NCI-H1092 treated with DMSO at 0.1 percent for 48 hours (cell line): ENCODE measurements at regions not wholly inside any gene's neighbourhood (a gene's known extent, or its start where the extent isn't known, plus 50 kb on each side); places are given as distances from the start of the nearest gene placed in this dataset.
"Not testable (repeated sequence)": the region's sequence is repeated elsewhere in the genome, so short reads cannot be mapped to it uniquely, and the experiment has no call there.

Experiments used
- DNase-seq: peaks from one replicate; lab custom pipeline; 2025; lab: John Stamatoyannopoulos, UW

DNA sequence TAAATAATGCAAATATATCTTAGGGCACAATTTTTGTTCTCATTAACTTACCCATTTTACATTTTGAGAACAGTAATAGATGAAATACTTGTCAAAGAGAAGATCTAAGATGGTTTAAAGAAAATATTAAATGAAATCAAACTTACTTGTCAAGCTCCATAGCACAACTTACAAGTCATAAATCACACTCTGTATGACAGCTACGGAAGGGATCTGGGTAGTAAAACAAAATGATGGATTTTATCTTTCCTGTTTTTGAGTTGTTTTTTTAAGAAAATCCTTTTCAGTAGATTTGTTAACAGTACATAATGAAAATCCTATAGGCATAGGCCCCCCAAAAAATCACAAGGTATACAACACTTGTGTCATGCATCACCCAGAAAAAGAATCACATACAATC, 84.4 kb upstream of the ANTXRL start:
- not testable (repeated sequence) for DNase-seq

DNA sequence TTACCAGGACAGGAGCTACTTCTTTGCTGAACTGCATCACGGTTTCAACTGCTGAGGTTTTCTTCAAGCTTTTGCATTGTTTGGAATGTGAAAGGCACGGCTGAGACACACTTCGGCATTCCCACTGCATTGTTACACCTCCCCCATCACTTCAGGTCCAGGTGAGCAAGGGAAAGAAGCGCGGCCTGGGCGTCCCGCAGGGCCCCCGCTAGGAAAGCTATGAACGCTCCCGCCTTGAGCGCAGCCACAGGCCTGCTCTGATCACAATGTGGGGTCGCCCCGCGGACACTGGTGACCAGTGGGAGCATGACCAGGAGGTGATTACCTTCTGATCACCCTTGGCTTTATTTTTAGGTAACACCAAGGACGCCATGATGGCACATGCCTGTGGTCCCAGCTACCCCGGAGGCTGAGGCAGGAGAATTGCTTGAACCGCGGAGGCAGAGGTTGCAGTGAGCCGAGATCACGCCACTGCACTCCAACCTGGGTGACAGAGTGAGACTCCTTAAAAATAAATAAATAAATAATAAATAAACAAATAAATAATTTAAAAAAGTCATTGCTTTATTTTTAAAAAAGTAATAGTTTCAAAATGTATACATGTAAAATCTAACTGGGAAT, 82.2 kb upstream of the ANTXRL start:
- DNase-seq = not testable (repeated sequence)

DNA sequence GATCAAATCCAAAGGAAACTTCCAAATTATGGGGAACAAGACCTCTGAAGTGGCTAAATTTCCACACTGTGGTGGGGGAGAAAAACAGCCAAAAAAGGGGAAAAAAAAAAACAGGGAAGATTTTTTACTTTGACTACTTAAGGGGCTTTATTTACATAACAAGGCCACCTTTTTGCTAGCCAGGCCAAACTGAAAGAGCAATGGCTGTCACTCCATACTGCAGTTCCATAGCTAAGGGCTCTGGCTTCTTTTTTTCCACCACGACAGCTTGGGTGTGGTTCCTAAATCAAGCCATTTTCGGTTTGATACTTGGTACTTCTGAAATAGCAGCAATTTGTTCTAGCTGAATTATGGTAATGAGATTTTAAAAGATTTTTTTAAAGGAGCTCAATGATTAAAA, 76.4 kb upstream of the ANTXRL start:
- not testable (repeated sequence) for DNase-seq

DNA sequence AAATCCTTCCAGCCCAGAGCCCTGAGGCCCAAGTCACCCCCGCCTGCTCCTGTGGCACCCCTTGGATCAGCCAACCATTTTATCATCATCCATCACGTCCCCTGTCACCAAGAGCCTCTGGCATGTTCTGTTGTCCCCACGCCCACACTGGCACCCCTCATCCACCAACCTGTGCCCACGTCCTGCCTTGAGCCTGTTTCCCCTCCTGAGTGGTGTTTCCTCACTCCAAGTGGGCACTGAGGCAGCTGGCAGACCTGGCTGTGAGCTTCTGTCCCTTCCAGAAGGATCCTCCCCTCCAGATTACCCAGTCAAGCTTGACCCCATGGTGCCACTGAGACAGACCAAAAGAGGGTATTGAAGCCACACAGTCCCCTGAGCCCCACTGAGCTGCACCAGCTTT, 71.4 kb upstream of the ANTXRL start:
- DNase-seq = no peak

DNA sequence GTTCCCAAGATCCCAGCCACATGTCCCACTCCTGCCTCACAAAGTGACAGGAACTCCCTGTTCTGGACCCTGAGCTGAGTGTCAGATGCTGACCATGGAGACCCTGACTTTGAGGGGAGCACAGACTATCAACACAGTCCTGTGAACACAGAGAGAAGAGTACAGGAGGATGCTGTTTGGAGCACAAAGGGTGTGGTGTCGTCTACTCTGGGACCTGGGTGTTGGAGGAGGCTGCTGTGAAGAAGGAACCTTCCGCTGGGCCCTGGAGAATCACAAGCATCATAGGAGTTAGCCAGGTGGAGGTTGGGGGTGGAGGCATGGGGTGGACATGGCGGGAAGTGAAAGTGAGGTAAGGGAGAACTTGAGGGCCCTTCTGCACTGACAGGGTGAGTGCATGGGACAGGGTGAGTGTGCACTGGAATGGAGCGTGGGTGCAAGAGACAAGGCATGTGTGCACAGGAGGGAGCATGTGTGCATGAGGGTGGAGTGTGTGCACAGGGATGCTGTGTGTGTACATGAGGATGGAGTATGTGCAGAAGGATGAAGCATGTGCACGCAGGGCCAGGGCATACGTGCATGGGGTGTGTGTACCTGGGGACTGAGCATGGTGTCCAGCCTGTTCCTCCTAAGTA, 70.7 kb upstream of the ANTXRL start:
- DNase-seq = no peak

DNA sequence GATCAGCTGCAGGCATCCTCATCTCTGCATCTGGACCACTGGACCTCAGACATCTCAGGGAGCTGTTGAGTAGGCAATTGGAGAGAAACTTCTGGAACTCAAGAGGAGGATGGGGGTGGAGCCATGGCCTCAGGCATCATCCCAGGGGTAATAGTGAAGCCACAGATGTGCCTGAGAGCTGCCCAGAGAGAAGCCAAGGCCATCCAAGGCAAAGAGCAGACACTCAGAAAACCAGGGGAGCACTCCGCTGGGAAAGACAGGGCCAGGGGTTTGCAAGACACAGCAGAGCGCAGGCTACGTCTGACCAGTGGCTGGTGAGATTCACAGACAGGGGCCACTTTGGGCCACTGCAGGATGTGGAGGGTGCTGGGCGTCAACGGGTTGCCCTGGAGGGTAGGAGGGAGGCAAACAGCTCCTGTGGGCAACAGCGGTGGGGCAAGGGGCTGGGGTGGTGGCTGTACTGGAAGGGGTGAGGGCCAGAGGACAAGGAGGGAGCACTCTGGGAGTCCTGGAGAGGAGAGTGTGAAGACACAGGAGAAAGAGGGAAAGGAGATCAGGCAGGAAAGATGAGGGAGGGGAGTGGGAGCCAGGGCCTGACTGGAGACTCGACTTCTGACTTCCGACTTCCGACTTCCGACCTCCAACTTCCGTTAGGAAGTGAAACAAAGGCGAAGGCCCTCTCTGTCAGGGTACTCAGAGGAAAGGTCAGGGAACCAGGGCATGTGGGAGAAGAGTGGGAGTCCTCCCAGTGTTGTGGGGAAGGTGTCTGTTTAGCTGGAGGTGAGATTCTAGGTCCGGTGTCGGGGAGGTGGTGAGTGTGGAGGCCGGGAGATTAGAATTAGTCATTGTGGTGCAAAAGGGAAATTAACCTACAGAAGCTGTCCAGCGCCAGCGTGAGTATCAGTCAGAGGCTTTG, 69.7 kb upstream of the ANTXRL start:
- no peak for DNase-seq

DNA sequence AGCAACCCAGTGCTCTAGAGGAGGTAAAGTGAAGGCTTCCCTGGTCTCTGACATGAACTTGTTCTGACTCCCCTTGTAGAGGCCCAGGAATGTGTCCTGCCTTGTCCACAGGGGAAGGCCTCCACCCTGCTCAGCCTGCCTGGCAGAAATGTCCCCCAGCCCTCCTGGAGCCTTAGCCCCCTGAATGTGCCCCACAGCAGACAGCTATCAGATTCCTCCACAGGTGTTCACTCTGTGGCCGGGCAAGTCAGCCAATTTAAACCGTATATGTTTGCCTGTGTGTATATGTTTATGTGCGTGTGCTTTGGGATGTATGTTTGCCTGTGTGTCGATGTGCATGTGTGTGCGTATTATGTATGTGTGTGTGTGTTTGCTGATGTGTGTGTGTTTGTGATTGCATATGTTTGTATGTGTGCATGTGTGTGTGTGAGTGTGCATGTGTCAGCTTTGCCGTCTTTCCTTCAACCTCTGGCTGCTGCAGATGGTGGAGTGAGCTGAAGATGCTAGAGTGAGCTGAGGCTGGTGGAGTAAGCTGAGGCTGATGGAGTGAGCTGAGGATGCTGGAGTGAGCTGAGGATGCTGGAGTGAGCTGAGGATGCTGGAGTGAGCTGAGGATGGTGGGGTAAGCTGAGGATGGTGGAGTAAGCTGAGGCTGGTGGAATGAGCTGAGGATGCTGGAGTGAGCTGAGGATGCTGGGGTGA, 68.9 kb upstream of the ANTXRL start:
- DNase-seq = no peak

DNA sequence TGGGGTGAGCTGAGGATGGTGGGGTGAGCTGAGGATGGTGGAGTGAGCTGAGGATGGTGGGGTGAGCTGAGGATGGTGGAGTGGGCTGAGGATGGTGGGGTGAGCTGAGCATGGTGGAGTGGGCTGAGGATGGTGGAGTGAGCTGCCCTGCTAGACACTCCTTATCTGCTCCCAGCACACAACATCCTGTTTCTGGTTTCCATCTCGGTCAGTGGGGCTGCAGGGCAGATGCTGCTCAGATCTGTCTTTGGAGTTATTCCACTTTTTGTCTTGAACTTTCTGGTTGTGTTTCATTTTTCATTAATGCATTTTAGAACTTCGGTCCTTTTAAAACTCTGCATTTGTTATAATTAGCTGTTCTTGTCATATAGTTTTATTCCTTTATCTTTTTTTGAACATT, 67.9 kb upstream of the ANTXRL start:
- DNase-seq = no peak

DNA sequence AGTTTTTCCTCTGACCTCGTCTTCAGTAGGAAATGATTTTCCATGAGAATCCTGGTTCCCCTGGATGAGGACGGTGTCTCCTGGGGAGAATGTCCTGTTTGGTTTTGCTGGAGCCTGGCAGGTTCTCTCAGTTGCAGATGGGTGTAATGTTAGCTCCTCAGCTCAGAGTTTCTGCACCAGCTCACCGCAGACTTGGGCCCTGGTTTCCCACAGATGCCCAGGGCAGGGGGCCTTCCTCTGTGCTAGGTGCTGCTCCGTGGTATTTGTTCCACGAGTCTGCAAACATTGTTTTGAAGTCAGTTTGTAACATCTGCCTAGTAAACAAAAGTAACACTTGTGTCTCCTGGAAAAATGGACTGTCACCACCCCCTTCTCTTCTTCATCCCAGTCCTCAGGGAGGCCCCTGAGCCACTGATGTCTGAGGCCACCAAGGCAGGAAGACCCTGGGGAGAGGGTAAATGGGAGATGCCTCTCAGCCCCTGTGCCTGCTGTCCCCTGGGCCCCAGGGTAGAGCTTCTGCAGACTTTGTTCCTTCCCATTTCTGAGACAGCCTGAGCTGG, 67.3 kb upstream of the ANTXRL start:
- not testable (repeated sequence) for DNase-seq

DNA sequence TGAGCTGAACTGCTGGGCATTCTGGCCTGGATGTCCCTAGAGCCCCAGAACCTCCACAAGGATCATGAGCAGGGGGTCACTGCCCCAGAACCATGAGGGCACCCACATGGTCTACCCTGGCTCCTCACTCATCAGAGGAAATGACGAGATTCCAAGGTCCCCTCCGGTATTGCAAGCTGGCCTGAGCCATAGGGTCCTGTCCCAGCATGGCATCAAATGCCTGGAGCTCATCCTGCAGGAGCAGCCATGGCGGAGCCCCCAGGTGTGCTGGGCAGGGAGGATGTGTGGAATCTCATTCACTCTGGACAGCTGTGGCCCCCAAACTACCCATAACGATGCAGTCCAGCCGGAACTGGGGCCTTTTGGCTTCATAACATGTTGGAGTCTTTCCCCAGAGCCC, 66.6 kb upstream of the ANTXRL start:
- no peak for DNase-seq

DNA sequence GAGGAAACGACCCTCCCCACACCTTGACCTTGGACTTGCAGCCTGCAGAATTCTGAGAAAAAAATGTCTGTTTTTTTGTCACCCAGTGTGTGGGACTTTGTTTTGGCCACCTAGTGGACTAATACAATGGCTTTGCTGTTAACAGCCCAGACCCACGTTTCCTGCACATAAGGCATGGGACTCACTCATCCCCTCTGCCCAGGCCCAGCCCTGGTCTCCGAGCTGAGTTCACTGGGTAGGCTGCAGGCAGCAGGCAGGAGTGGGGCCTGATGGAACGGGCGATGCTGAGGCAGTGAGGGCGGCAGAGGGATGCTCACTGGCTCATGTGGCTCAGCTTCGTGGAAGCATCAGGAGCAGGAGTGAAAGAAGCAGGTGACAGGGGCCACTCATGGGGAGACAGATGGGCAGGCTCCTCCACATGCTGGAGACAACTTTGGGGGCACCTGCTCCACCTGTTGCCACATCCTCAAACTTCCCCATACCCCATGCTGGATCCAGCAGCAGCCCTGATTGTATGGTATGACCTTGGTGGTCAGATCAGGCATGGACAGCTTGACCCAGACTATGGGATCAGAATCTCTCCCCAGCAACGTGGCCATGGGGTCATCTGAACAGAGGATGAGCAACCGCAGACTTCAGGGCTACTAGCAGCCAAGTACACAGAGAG, 65.8 kb upstream of the ANTXRL start:
- no peak for DNase-seq

DNA sequence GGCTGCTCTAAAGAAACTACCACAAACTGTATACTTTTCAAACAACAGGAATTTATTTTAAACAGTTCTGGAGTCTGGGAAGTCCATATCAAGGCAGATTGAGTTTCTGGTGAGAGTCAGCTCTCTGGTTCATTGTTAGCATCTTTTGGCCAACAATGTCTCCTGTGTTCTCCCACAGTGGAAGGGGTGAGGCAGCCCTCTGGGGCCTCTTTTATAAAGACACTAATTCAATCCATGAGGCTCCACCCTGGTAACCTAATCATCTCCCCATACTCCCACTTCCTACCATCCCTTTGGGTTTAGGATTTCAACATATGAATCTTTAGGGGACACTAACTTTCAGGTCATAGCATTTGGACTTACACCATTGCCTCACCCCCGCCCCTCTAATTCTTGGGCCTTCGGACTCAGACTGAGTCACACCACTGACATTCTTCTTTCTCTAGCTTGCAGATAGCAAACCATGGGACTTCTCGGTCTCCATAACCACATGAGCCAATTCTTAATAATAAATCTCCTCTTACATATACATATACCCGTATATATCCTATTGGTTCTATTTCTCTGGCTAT, 64.3 kb upstream of the ANTXRL start:
- no peak for DNase-seq

DNA sequence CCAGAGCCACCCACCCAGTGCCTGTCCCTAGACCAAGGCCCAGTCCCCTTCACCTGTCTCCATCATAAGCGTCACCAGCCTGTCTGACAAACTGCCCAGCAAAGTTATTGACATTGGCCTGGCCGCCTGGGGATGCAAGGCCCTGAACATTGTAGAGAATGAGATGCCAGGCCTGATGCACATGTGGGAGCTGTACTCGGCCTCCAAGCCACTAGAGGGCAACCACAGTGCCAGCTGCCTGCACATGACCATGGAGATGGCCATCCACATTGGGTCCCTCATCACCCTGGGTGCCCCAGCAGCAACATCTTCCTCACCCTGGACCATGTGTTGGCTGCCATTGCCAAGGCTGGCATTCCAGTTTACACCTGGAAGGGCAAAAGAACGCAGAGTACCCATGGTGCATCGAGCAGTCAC, 63.7 kb upstream of the ANTXRL start:
- DNase-seq = no peak

DNA sequence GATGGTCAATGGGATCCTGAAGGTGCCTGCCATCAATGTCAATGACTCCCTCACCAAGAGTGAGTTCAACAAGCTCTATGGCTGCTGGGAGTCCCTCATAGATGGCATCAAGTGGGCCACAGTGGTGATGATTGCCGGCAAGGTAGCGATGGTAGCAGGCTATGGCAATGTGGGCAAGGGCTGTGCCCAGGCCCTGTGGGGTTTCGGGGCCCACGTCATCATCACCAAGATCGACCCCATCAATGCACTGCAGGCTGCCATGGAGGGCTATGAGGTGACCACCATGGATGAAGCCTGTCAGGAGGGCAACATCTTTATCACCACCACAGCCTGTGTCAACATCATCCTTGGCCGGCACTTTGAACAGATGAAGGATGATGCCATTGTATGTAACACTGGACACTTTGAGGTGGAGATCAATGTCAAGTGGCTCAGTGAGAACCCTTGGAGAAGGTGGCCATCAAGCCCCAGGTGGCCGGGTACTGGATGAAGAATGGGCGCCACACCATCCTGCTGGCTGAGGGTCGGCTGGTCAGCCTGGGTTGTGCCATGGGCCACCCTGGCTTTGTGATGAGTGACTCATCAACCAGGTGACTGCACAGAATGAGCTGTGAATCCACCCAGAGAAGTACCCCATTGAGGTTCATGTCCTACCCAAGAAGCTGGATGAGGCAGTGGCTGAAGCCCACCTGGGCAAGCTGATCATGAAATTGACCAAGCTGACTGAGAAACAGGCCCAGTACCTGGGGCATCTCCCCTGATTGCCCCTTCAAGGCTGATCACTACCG, 63.0 kb upstream of the ANTXRL start:
- no peak for DNase-seq

DNA sequence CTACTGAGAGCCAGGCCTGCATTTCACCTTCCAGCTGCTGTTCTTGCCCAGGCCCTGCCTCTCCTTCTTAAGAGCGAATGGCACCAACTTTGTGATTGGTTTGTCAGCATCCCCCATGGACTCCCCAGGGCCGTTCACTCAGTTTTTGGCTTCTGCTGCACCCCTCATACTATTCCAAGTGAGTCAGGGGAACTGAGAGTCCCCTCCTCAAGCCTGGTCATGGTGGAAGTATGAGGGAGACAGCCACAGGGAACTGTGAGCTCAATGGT, 62.4 kb upstream of the ANTXRL start:
- DNase-seq = no peak

DNA sequence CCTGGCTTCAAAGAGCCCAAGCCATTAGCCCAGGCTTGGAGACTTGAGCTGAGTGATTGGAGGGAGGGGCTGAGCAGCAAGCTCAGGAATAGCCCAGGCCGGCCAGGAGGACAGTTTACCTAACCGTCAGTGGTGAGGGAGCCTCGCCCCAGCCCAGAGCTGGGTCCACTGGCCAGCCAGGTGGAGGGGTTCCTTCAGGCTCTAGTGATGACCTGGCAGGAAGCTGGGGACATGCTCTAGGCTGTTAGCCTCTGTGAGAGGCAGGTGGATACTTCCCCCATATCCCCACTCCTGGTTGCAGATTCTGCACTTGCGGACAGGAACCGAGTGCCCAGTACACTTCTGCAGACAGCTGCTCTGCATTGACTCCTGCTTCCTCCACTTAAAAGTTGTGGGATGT, 61.2 kb upstream of the ANTXRL start:
- DNase-seq = no peak

DNA sequence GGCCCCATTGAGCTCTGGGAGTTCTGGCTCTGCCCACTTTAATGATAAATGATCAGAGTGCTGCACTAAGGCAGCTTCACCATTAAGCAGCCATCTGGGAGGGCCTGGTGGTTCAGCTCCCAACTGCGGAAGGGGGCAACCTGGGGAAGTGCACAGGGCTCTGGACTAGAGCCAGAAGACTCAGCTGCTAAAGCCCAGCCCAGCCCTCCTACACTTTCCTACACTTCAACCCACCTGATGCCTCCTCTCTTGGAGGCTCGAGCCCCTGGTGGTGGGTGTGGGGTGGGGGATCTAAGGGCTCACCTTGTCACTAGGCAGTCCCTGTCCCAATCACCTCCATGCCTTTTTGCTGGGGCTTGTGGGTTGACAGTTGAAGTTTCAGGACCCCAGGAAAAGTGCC, 60.6 kb upstream of the ANTXRL start:
- no peak for DNase-seq

DNA sequence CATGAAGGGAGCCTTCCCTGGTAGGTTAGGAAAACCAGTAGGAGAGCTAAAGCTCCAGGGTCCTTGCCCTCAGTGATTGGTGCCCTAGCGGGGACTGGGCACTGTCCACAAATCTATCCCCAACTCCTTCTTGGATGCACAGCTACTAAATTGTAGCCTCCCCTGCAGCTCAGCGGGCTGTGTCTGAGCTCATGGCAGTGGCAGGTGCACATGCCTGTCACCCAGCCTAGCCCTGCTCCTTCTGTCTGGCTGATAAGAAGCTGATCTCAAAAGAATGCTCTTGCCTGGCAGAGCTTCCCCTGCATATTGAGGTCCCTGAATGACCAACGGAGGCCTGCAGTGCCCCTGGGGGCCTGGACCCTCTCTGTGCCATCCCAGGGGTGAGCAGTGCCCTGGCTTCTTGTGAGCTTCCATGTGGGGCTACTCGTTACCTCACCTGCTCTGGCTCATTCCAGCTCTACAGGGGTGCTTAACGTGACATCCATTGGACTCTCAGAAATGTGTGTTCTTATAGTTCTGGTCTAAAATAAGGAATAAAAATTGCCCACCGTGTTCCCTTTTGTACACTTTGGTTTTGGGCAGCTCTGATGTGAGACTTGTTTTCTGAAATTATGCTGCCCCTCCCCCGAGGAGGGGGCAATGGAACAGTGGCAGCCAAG, 59.8 kb upstream of the ANTXRL start:
- DNase-seq = no peak

DNA sequence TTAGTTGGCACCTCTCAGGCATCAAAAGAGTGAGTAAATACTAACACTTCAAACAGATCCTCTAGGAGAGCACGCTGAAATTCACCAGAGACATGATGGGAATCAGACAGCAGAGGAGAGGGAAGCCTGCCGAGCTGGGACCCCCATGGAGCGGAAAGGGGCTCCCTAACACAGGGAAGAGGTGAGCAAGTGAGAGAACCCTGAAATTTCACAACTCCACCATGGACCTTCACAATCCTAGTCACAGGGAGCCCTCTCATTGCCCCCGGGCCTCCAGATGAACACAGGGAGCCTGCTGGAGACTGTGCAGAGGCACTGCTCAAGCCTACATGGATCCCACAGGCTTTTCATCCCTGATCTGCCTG, 59.2 kb upstream of the ANTXRL start:
- DNase-seq = no peak

DNA sequence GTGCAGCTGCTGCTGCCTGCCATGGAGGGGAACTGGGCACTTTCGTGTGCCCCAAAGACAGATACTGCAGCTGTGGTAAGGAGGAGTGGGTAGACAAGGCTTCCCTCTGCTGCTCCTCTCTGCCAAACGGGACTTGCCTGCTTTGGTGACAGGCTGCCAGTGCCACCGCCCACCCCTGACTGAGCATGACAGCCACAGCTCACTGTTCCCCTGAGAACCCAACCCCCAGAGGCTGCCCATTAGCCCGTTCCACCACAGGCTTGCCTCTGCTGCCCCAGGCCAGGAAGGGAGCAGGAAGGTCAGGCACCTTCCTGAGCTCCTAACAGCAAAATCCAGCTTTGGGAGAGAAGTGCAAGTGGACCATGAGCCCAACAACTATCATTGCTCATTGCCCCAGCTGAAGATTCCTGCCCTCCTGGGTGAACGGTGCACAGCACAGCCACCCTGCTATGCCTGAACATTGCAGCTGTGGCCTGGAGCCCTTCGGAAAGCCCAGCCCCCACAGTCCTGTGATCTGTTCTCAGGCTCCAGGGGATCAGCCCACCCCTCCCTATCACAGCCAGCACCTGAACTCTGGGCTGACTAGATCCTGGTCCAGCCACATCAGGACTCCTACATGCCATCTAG, 58.7 kb upstream of the ANTXRL start:
- no peak for DNase-seq
